BLaER1 treated with 17β-estradiol and CSF1 and Interleukin-3, amounts not matched to agents 10 nM and 100 nM (cell line): ENCODE measurements at regions not wholly inside any gene's neighbourhood (a gene's known extent, or its start where the extent isn't known, plus 50 kb on each side); places are given as distances from the start of the nearest gene placed in this dataset.
A peak's percentile ranks its signal among the peaks of the same experiment; 100 is the strongest.
"Not testable (repeated sequence)": the region's sequence is repeated elsewhere in the genome, so short reads cannot be mapped to it uniquely, and the experiment has no call there.

Experiments
- H3K27ac ChIP-seq, 11 experiments: shearing (Covaris generic); formaldehyde crosslinking; 2 replicates each; pipeline ENCODE4 v1.8.1; 2022
- H3K27me3 ChIP-seq, 11 experiments: shearing (Covaris generic); formaldehyde crosslinking; 2 replicates each; pipeline ENCODE4 v1.8.1; 2022
- H3K36me3 ChIP-seq, 11 experiments: shearing (Covaris generic); formaldehyde crosslinking; 2 replicates each; pipeline ENCODE4 v1.8.1; 2022
- H3K4me1 ChIP-seq, 10 experiments: shearing (Covaris generic); formaldehyde crosslinking; 2 replicates each; pipeline ENCODE4 v1.8.1; 2022
- H3K4me2 ChIP-seq, 11 experiments: shearing (Covaris generic); formaldehyde crosslinking; 2 replicates each; pipeline ENCODE4 v1.8.1; 2022
- H3K4me3 ChIP-seq, 10 experiments: shearing (Covaris generic); formaldehyde crosslinking; 2 replicates each; pipeline ENCODE4 v1.8.1; 2022
- H3K9ac ChIP-seq, 11 experiments: shearing (Covaris generic); formaldehyde crosslinking; 2 replicates each; pipeline ENCODE4 v1.8.1; 2022
- H3K9me3 ChIP-seq, 11 experiments: shearing (Covaris generic); formaldehyde crosslinking; replicated peaks in 1 of 11; 2 replicates each; pipeline ENCODE4 v1.8.1; 2022
- H4K20me1 ChIP-seq, 11 experiments: shearing (Covaris generic); formaldehyde crosslinking; 2 replicates each; pipeline ENCODE4 v1.8.1; 2022
- Cebpa-rat ChIP-seq, 11 experiments: shearing (Covaris generic); IDR thresholded peaks; 2 replicates each; pipeline ENCODE4 v1.8.1; 2022

DNA sequence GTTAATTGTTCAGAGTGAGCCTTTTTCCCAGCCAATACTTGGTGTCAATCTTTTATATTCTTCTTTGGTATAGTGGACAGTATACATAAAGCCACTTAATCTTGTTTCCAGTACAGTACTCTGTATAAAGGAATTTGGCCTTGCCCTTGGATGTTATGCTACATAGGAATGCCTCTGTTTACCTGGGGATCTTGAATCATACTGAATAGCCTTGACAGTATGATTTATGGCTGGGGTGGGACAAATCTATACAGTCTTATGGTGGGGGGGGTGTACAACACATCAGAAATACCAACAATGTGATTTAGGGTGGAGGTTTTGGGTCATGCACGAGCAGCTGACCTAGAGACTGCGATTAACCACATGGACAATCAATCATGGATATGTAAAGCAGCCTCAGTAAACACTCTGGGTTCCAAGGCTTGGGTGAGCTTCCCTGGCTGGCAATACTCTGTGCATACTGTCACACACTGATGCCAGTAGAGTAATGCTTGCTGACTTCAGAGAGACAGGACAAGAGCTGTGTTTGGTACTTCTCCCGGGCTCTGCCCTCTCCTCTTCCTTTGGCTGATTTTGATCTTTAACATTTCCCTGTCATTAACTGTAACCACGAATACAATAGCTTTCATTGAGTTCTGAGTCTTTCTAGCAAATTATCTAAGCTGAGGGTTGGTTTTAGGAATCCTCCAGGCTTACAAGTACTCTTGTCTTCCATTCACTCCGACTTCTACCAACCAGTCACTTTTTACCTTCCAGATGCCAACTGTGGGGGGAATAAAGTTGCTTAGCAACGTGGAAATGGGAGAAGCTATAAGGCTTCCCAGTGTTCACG is 84.6 kb downstream of the IARS1 start:
- Histone ChIP-seq H3K9me3 (no peaks in the 10 kb centered on the region), H3K4me1 (no peaks in the 10 kb centered on the region), H3K27me3 (no peaks in the 10 kb centered on the region), H3K9ac (no peak overlapping the region), H4K20me1 (peaks cover 0 to 29% (median 13%) of the 10 kb centered on the region in 11 experiments; a peak in 11 of 22 replicates), H3K27ac (no peak overlapping the region), H3K36me3 (peaks cover 64 to 75% (median 69%) of the 10 kb centered on the region in 11 experiments), H3K4me2 (no peak overlapping the region), H3K4me3 (no peak overlapping the region)
- TF ChIP-seq Cebpa-rat (IDR thresholded peaks at IDR 0.05) = no peak

DNA sequence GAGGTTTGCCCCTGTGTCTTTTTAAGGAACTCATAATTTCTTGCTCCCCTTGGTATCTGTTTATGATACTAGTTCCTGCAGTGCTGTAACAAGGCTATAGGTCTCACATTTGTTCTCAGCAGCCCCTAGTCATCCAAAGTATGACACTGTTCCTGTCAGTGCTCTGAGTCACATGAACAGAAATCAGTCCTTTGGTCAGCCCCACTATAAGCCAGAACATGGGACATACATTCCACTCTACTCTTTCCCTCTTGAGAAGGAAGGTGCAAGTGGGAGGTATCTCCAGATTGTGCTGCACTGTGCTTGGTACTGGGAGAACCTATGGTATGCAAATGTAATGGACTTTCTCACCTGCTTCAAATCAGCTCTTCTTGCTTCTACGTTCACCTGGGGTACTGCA is 87.0 kb downstream of the IARS1 start:
- no peak overlapping the region for H3K4me3 ChIP-seq
- peaks cover 0 to 7% (median 0%) of the 10 kb centered on the region in 11 experiments; a peak in 2 of 22 replicates for H4K20me1 ChIP-seq
- H3K9me3 ChIP-seq = 0 out of 22 replicates have a peak, but pooled peaks cover 0 to 8% (median 0%) of the 10 kb centered on the region in 11 experiments
- no peak overlapping the region for H3K27ac ChIP-seq
- H3K4me1 ChIP-seq = no peaks in the 10 kb centered on the region
- TF ChIP-seq Cebpa-rat (IDR thresholded peaks at IDR 0.05) = no peak
- no peak overlapping the region for H3K4me2 ChIP-seq
- H3K27me3 ChIP-seq = no peaks in the 10 kb centered on the region
- no peak overlapping the region for H3K9ac ChIP-seq
- H3K36me3 ChIP-seq = peaks cover 40 to 50% (median 45%) of the 10 kb centered on the region in 11 experiments

DNA sequence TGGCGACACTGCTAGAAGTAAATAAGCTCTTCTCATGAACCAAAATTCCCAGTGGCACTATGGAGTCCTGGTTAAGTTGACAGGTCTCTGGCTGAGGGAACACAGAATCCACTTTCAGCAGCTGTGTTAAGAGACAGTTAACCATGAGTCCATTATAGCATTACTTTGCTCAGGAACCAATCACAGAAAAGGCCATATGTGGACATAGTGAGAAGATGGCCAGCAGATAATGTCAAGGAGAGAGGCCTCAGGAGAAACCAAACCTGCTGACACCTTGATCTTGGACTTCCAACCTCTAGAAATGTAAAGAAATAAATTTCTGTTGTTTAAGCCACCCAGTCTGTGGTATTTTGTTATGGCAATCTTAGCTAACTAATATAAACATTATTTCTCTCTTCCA is 88.7 kb upstream of the SPTLC1 start:
- not testable (repeated sequence) for H3K27me3 ChIP-seq, H4K20me1 ChIP-seq, H3K27ac ChIP-seq, H3K4me2 ChIP-seq, H3K4me3 ChIP-seq, H3K9me3 ChIP-seq, H3K9ac ChIP-seq, H3K4me1 ChIP-seq
- peaks cover 14 to 24% (median 19%) of the 10 kb centered on the region in 11 experiments for H3K36me3 ChIP-seq

DNA sequence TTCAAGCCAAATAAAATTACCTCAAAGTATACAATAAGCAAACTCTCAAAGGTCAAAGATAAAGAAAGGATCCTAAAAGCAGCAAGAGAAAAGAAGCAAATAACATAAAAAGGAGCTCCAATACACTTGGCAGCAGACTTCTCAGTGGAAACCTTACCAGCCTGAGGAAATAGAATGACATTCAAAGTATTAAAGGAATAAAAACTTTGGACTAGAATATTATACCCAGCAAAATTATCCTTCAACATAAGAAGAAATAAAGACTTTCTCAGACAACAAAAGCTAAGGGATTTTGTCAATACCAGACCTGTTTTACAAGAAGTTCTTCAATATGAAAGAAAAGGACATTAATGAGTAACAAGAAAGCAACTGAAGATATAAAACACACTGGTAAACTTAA is 83.0 kb upstream of the SPTLC1 start:
- not testable (repeated sequence) for H3K27me3 ChIP-seq, H3K36me3 ChIP-seq, H3K9ac ChIP-seq, H3K4me3 ChIP-seq, H3K4me2 ChIP-seq, H3K27ac ChIP-seq, H4K20me1 ChIP-seq, H3K4me1 ChIP-seq
- peaks cover 28 to 40% (median 31%) of the 10 kb centered on the region in 11 experiments for H3K9me3 ChIP-seq

DNA sequence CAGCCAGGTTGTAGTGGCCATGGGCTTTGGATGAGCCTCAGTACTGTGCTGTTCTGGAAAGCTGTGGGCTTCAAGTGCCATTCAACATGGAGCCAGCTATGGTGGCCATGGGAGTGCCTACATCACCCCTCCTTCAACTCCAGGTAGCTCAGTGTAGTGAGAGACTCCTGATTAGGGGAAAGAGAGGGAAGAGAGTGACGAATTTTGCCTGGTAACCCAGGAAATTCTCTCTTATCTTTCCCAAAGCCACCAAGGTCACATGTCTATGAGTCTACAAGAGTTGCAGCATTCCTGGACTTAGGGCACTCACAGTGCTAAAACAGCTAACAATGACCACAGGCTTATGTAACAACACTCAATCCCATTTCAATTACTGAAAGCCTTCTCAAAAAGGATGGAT is 81.7 kb upstream of the SPTLC1 start:
- H3K27ac ChIP-seq = no peak overlapping the region
- TF ChIP-seq Cebpa-rat (IDR thresholded peaks at IDR 0.05) = no peak
- no peak overlapping the region for H3K4me2 ChIP-seq
- no peaks in the 10 kb centered on the region for H4K20me1 ChIP-seq
- H3K9me3 ChIP-seq = peaks cover 28 to 35% (median 31%) of the 10 kb centered on the region in 11 experiments
- H3K27me3 ChIP-seq = no peaks in the 10 kb centered on the region
- H3K4me1 ChIP-seq = peaks cover 0 to 4% (median 1%) of the 10 kb centered on the region in 10 experiments; a peak in 7 of 20 replicates
- no peak overlapping the region for H3K9ac ChIP-seq
- H3K4me3 ChIP-seq = no peak overlapping the region
- no peaks in the 10 kb centered on the region for H3K36me3 ChIP-seq

DNA sequence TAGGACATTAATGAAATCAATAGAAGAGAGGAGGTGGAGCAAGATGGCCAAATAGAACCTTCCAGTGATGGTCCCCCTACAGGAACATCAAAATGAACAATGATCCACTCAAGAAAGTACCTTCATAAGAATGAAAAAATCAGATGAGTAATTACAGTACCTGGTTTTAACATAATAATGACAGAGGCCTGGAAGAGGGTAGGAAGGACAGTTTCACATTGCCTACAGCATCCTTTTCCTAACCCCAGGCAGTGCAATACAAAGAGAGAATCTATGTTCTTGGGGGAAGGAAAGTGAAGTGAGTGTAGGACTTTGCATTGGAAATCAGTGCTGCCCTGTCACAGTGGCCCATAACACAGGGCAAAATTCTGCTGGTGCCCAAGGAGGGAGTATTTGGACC is 81.2 kb upstream of the SPTLC1 start:
- Histone ChIP-seq H3K9me3 (peaks cover 28 to 35% (median 31%) of the 10 kb centered on the region in 11 experiments), H4K20me1 (no peaks in the 10 kb centered on the region), H3K27me3 (no peaks in the 10 kb centered on the region), H3K27ac (no peak overlapping the region), H3K36me3 (no peaks in the 10 kb centered on the region), H3K9ac (no peak overlapping the region), H3K4me1 (peaks cover 0 to 9% (median 6%) of the 10 kb centered on the region in 10 experiments; a peak in 8 of 20 replicates), H3K4me3 (no peak overlapping the region), H3K4me2 (no peak overlapping the region)
- no peak for TF ChIP-seq Cebpa-rat (IDR thresholded peaks at IDR 0.05)

DNA sequence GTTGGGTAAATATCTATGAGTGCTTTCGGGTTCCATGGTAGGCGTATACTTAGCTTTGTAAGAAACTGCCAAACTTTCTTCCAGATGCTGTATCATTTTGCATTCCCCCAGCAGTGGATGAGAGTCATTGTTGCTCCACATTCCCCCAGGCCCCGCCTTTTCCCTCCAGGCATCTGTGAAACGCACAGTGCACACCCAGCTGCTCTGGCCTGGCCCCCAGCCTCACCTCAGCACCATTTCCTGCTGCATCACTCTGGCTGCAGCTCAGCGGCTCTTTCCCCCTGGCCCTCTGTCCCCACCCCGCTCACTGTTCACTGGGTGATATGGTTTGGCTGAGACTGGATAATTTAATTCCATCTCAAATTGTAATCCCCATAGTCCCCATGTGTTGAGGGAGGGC is 76.6 kb upstream of the SPTLC1 start:
- peaks cover 5 to 12% (median 7%) of the 10 kb centered on the region in 11 experiments; a peak in 21 of 22 replicates for H3K9me3 ChIP-seq
- no peak overlapping the region for H3K9ac ChIP-seq
- no peaks in the 10 kb centered on the region for H4K20me1 ChIP-seq
- no peak overlapping the region for H3K27ac ChIP-seq
- H3K4me2 ChIP-seq = peak overlapping the region in 5 of 11 experiments; percentile 10 to 46 (median 24); a peak in 5 of 22 replicates
- H3K4me3 ChIP-seq = no peak overlapping the region
- no peak for TF ChIP-seq Cebpa-rat (IDR thresholded peaks at IDR 0.05)
- H3K27me3 ChIP-seq = no peaks in the 10 kb centered on the region
- no peaks in the 10 kb centered on the region for H3K36me3 ChIP-seq
- peaks cover 0 to 13% (median 6%) of the 10 kb centered on the region in 10 experiments; a peak in 8 of 20 replicates for H3K4me1 ChIP-seq

DNA sequence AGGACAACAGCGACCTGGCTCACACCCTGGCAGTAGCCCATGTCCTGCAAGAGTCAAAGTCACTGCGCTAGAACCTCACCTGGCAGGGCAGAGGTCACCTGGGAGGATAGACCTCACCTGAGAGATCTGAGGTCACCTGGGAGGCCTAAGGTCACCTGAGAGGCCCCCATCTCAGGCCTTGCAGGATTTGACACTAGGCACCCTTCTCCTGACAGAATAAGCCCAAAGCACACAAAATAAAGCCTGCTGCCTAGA is 75.2 kb upstream of the SPTLC1 start:
- Histone ChIP-seq H3K4me1 (peaks cover 0 to 13% (median 6%) of the 10 kb centered on the region in 10 experiments; a peak in 9 of 20 replicates), H3K27me3 (no peaks in the 10 kb centered on the region), H4K20me1 (no peaks in the 10 kb centered on the region), H3K36me3 (no peaks in the 10 kb centered on the region), H3K4me2 (no peak overlapping the region), H3K4me3 (no peak overlapping the region), H3K9me3 (no peaks in the 10 kb centered on the region; a peak in 1 of 22 replicates), H3K9ac (no peak overlapping the region), H3K27ac (no peak overlapping the region)
- no peak for TF ChIP-seq Cebpa-rat (IDR thresholded peaks at IDR 0.05)

DNA sequence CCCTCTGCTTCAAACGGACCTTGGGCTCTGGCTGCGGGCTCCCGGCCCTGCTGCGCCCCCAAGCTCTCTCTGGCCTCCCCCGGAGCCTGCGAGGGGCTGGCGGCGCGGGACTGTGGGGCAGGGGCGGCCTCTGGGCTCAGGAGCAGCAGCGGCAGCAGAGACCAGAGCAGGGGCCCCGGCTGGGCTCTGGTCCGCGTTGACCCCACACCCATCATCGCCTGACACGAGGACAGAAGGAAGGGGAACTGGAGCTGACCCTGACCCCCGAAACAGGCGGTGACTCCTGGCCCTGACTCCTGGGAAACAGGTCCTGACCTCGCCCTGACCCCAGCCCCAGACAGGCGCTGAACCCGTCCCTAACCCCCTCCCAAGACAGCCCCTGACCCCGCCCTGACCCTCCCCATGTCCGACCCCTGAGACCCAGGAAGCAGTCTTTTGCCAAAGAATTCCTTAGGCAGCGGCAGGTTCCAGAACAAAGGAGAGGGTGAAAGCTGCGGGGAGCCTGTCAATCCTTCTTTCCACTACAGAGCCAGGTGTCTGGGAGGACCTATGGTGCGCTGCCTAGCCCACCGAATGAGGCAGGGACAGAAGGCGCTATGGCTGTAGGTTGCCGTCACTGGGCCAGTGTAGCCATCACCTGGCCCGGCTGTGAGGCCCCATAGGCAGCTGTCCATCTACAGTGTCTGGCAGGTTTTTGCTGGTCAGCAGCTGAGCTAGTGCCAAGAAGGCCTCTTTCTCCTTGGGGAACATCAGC is 74.7 kb upstream of the SPTLC1 start:
- Histone ChIP-seq H3K4me3 (no peak overlapping the region), H3K4me2 (no peak overlapping the region), H3K36me3 (no peaks in the 10 kb centered on the region), H4K20me1 (no peaks in the 10 kb centered on the region), H3K27me3 (no peaks in the 10 kb centered on the region), H3K9me3 (no peaks in the 10 kb centered on the region), H3K4me1 (peaks cover 0 to 13% (median 6%) of the 10 kb centered on the region in 10 experiments; a peak in 9 of 20 replicates), H3K9ac (no peak overlapping the region), H3K27ac (no peak overlapping the region)
- no peak for TF ChIP-seq Cebpa-rat (IDR thresholded peaks at IDR 0.05)
